Activated CD4-positive, alpha-beta T cell treated with anti-CD3 and anti-CD28 coated beads, Interleukin-2, amount 50 U/mL, for 24 hours (primary cell): ENCODE measurements at regions not wholly inside any gene's neighbourhood (a gene's known extent, or its start where the extent isn't known, plus 50 kb on each side); places are given as distances from the start of the nearest gene placed in this dataset.

Experiments used
- DNase-seq, 2 donors: peaks; one replicate each; pipeline ENCODE4 v3.0.0-alpha.2; 2020; ENCODE audit warnings: low read depth in 1 of 2, low spot score in 1 of 2

DNA sequence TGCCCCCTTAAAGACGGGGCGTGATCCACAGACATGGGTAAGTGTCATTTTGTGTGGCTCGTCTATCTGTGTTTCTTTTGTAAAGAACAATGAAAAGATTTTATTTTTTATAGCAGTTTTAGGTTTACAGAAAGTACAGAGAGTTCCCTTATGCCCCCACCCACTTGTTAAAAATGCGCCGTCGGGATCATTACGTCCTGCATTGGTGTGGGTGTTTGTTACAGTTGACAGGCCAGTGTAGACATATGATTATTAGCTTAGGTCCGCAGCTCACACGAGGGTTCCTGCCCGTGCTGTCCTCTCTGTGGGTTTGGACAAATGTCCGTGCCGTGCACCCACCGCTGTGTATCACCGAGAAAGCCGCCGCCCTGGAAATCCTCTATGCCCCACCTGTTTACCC, 50.5 kb downstream of the RGS12 start:
- DNase-seq, result no peak

DNA sequence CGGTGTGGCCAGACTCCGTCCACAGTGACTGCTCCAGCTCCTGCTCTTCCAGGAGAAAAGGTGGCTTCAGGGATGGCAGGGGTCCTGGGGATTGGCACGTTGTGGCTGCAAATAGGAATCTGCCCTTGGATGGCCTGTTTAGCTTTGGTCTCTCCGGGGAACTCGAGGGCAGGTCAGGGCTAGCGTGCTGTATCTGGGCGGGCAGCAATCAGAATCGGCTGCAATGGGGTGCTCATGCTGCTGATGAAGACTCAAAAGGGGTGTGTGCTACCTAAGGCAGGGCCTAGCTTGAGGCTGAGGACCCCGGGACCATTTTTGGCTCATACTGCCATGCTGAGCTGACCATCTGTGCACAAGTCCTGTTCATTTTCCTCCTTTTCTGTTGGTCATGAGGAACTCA, 51.3 kb downstream of the RGS12 start:
- DNase-seq, result no peak

DNA sequence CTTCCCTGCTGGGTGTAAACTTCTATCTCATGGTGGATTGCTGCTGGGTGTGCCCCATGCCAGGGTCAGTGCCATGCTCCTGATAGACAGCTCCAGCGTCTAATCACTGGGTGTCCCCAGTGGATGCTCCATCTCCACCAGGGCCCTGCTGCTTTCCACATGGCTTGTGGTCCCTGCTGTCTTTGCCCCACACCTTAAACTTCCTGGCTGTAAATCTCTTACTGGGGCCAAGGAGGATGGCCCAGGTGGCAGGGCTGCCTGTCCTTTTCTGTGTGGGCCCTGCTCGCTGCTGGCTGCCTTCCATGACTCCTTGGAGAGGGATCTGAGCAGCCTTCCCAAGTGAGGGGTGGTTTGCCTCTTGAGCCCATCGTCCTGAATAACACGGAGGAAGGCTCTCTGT, 51.8 kb downstream of the RGS12 start:
- no peak for DNase-seq

DNA sequence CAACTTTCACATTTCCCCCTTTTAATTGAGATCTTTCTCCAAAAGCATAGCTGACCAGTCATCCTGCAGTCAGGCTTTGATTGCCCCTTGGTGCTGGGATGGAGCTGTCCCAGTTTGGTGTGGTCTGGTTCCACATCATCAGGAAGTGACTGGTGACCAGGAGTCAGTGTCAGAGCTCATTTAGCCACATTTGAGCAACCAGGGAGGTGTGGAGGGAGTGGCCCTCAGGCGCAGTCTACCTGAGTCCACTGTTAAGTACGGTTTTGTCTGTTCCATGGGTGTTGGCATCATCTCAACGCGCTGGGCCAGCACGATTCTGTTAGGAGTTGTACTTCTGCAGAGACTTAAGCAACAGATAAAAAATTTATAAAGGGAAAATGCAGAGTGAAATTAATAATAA, 52.6 kb downstream of the RGS12 start:
- no peak for DNase-seq

DNA sequence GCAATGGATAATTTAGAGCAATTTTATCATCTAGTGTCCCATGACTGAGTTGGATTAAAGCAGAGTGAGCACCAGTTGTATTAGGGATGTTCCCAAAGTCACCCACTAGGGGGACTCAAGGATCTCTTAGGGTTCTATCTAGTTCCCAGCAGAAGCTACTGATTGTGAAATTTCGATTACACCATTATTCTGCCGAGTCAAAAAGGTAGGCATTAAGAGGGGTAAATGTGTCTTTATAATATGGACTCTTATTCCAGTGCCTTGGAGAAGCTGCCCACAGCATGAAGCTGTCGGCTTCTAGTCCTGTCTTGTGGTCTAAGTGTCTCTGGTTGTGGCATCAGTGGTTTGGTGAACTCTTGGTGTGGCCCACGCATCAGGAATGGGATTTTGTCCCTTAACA, 53.3 kb downstream of the RGS12 start:
- DNase-seq, result peak in 1 of 2 donors; percentile 44

DNA sequence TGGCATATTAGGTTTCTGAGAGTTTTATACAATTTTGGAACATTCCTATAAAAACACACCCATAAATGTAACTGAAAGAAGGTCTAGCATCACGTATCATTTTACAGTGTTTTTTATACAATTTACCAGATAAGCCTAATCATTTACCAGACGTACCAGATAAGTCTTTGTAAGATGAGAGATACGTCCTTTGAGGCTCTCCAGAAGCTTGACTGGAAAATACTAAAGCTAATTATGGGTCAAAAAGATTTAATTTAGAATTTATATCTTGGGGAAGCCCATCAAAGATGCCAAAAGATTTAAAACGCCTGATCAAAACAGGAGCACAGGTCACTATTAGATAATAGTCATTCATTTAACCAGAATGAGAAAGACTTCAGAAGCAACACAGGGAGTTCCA, 55.0 kb downstream of the RGS12 start:
- DNase-seq, result no peak

DNA sequence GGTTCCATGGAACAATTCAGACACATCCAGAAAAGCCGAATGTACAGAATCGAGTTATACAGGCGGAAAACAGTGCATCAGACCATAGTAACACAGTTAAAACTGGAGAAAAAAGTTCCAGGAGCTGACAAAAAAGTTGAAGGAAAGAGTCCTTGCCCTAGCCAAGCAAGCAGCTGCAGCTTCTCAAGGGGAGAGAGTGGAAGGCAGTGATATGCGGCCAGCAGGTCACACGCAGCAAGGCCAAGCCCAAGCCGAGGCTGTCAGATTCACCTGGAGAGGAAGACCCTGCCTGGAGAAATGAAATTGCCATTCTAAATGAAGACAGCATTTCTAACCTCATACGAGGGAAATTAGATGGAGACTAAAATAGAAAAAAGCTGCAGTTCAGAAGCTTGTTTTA, 55.8 kb downstream of the RGS12 start:
- no peak for DNase-seq

DNA sequence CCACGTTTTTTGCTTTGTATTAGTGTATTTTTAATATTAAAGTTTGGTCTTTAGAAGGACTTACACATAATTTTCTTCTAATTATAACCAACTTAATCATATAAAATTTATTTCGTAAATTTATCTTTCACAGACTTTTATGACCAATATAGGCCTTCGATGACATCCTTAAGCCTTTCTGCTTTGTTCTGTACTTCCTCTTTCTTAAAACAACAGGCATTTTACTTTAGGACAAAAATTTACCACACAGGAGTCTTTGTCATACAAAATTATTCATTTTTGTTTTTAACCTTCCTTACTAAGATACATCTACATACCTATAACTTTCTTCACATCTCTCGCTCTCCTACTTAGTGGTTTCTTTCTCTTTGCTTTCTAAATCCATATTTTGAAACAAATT, 56.3 kb downstream of the RGS12 start:
- no peak for DNase-seq

DNA sequence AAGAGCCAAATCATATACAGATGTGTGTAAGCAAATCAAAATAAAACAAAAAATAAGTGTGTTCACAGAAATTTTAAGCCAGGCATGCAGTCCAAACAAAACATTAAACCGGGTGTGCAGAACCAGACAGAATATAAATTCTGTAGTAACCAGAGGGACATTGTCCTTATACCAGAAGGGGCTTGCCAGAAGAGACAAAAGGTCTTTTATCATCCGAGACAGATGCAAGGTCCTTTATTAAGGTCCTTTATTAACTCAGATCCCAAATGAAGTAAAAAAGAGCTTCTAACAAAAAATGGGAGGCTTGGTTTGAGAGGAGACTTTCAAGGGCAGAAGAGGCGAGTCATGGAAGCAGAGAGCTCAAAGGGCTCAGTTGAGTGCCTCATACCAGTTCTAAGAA, 59.2 kb downstream of the RGS12 start:
- DNase-seq, result no peak

DNA sequence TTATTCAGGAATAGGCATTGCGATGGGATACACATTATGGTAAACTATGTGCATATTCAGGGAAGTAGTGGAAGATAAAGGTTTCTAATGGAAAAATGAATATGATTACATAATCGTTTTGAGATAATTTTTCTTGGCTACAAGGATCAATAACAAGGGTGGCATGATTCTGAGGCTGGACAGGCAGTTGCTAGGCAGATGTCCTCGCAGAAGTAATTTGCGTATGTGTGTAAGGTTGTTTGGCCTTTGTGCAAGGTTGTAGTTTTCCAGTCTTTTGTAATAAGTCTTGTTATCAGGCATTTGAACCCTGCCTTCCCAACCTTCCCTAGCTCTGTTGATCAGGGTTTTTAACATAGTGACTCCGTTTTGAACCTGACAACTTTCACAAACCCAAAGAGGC, 59.7 kb downstream of the RGS12 start:
- DNase-seq, result no peak

DNA sequence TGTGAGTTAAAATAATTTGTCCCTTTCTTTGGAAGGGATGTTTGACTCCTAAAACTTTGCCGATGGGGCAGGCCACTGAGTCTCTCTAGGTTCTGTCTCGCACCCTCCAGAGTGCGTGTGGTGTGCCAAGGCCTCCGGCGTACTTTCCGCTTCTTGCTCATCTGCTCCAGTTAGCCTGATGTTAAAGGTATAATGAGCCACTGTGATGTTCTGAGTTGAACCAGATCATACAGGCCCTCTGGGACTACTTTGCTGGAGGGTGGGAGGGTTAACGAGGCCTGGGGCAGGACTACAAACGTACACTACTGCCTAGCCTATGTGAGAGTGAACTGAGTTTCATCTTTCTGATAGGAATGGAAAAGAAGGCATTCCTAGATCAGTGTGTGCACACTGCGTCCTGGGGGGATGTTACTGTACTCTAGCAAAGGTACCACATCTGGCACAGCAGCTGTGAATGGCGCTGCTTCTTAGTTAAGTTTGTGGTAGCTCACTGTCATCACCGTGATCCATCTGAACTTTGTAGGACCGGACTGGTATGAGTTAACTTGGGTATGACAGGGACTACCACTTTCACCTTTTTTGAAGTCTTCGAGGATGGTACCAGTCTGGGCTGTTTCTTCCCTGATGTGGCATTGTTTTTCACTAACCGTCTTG, 60.2 kb downstream of the RGS12 start:
- DNase-seq, result no peak

DNA sequence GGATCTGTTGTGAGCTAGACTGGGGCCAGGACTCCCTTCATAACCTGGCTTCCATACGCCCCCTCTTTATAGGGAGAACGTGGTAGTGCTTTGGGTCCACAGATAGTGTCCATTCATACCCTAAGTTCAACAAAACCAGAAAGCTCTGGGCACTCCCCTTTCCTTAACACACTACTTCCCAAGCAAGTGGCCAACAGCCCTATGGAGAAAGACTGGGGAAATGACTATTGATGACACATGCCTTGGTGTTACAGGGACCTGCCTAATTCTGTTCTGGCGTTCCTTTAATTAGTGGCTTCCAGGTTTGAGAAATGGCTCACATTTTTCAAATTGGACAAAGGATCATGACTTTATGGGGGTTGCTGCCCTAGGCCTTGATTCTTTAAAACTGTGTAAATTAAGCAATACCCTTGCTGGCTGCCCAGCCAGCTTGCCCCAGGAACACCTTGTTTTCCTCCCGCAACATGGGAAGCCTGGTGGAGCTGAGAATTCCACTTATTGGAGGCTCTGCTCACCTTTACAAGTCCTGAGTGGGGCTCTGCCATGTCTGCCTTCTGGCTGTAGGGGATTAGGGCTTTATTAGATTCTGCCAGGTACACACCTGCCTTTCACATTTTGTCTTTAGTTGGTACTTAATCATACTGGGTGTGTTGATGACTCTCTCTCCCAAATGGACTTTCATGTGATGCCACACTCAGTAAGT, 61.1 kb downstream of the RGS12 start:
- DNase-seq, result no peak

DNA sequence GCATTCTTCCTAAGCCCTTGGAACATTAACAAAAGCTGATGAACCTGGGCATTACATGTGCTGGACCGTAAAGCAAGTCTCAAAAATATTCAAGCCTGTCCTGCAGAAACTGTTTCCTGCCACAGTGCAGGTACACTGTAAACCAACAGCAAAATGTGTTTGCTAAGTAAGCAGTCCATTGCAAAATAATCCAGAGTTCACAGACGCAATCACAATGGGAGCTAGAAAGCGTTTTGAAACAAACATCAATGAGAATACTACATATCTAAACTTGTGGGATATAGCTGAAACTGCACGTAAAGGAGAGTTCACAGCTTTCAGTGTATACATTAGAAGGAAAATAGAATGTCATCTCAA, 61.6 kb downstream of the RGS12 start:
- DNase-seq, result no peak

DNA sequence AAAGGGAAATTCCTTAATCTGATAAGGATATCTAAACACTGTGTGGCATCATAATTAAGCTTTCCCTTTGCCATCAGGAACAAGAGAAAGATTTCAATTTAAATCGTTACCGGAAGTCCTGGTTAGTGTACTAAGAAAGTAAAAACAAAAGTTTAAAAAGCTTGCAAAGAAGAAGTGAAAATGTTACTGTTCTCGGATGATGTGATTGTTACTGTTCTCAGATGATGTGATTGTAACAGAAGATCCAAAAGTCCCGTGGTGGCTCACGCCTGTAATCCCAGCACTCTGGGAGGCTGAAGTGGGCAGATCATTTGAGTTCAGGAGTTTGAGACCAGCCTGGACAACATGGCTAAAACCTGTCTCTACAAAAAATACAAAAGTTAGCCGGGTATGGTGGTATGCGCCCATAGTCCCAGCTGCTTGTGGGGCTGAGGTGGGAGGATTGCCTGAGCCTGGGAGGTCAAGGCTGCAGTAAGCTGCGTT, 62.5 kb downstream of the RGS12 start:
- no peak for DNase-seq

DNA sequence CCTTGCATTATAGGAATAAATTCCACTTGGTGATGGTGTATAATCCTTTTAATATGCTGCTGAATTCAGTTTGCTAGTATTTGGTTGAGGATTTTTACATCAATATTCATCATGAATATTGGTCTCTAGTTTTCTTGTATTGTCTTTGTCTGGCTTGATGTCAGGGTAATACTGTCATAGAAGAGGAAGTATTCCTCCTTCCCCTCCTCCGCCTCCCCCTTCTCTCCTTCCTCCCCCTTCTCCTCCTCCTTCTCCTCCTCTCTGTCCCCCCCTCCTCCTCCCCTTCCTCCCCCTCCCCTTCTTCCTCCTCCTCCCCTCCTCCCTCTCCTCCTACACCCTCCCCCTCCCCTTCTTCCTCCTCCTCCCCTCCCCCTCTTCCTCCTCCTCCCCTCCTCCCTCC, 65.8 kb downstream of the RGS12 start:
- DNase-seq, result no peak

DNA sequence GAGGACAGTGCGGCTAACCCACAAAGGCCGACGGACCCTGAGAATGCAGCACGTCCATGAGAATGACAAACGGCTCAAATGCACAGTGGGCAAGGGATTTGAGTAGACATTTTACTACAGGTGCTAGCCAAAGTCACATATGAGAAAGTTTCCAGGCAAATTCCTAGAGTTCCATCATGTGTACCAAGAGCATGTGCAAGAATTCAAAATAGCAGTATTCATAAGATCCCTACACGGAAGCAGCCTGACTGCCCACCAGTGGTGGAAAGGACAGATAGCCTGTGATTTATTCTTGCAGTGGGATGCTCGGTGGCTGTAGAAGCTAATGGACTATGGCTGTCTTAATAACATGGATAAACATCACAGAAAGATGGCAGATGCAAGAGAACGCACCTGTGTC, 68.0 kb downstream of the RGS12 start:
- DNase-seq, result no peak

DNA sequence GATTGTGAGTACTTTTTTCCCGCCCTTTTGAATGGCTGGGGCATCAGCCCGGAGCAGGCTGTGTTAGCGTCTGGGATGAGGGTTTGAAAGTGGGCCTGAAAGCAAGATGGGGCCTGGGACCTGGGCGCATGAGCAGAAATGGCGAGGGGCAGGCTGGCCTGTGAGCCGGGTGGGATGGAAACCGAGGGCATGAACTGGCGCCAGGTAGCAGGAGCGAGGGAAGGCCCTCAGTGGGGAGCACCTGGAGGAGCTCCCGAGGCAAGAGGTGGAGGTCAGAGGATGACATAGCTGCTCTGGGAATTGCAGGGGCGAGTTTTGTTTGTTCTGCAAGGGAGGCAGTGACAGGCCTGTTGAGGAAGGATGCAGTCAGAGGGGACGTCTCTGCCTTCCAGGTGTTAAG, 68.6 kb downstream of the RGS12 start:
- DNase-seq, result no peak

DNA sequence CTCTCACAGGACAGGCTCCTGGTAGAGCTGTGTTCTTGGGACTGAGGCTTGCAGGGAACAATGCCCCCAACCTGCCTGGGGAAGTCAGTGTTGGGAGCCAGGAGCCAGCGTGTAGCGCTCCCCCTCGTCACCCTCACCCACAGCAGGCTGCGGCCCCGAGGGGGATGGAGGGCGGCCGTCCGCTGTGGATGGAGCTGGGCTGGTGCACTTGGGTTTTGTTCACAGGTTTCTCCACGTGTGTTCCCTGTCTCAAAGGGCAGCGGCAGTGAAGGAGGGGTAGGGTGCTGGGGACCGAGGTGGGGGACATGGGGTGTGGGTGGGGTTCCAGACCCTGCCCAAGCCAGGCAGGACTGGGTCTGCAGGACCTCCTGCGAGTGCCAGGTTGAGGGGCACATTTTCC, 69.1 kb downstream of the RGS12 start:
- DNase-seq, result no peak

DNA sequence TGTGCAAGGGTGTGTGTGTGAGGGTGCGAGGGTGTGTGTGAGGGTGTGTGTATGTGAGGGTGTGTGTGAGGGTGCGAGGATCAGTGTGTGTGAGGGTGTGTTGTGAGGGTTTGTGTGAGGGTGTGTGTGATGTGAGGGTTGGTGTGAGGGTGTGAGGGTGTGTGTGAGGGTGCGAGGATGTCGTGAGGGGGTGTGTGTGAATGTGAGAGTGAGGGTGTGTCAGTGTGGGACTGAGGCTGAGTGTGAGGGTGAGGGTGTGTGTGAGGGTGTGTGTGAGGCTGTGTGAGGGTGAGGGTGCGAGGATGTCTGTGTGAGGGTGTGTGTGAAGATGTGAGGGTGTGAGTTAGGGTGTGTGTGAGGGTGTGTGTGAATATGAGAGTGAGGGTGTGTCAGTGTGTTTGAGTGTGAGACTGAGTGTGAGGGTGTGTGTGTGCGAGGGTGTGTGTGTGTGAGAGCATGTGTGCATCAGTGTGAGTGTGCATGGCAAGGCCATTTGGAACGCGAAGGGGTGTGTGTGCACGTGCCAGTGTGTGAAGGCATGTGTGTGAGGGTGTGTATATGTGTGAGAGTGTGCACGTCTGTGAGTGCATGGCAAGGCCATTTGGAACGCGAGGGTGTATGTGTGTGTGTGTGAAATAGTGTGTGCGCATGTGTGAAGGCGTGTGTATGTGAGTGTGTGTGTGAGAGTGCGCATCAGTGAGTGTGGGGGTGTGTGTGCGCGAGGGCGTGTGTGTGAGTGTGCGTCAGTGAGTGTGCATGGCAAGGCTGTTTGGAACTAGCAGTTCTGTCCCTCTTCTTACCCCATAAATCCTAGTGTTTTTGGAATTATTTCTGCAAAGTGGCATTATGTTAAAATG, 69.8 kb downstream of the RGS12 start:
- no peak for DNase-seq

DNA sequence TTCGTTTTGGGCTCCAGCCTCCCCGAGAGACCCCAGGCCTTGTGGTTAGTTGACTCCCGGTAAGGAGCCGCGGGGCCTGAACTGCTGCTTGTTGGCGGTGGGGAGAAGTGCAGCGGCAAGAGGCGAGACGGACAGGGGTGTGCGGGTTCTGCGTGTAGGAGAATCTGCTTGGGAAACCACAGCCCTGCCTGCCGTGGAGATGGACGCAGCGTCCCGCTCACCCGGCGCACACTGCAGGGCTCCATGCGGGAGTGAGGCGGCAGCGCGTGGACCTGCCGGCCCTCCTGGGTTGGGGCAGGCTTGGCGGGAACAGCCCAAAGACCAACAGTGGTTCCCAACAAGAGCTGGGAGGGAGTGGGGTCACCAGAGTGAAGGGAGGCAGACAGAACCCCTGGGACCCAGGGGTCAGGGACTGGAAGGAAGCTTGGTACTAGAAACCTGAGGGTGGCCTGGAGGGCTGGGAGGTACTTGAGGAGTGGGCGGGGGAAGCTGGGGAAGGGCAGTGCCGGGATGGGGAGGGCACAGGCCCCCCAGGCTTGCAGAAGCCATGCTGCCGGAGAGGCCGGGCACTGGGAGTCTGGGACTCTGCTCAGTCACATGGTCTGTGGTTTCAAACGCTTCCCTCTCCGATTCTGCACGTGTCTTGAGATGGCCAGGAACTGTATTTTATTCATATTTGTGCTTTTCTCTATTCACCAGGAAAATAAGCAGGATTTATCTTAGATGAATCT, 70.8 kb downstream of the RGS12 start:
- no peak for DNase-seq

DNA sequence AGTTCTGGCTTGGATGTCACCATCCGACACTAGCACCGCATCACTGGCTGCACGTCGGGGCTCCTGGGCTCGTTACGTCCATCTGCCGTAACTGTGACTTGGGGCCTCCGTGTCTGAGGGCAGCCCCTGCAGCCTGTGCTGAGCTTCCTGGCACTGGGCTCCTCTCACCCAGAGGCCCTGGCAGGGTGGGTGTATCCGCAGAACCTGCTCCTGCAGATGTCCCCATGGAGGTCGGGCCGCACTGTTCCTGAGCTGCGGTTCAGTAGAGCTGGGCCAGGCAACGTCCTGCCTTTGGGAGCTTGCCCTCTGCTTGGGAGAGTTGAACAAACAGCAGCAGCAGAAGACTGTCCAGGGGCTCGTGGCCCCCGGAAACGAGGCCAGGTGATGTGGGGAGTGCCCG, 71.4 kb downstream of the RGS12 start:
- no peak for DNase-seq
